ENCODE measurements at regions not wholly inside any gene's neighbourhood (a gene's known extent, or its start where the extent isn't known, plus 50 kb on each side); places are given as distances from the start of the nearest gene placed in this dataset.

DNA sequence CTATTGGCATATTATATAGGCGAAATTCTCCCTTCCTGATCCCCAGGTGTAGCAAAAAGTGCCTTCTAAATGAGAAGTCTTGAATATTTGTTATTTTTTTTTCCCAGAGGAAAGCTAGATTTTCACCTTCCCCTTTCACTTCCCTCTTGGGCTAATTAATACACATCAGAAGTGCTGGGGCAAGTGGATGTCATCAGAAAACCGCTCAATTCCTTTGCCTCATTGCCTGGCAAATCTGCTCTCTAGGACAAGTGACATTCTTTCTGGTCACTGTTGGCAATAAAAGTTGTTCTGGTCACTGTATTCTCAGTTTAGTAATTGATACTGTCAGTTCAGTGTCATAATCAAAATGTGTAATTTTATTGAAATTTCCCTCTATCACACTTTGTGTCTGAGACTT is 174.5 kb downstream of the ETNK1 start:
- CTCF ChIA-PET, result no interaction called here

DNA sequence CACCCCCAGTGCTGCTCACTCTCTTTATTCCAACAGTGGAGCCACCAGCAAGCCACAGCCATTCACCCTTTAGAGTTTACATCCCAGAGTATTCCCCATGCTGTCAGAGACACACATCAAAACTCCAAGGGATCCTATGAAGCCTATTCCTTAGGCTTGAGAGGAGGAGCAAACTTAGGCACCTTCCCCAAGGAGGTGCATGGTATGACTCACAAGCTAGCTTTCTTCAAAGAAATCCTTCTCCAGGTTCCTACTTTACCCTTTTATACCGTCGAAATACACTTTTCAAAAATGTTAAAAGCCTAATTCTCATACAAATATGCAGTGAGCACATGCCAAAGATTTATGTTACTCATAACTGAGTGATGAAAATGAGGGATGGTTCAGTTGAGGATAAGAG is 175.4 kb downstream of the ETNK1 start:
- CTCF ChIA-PET, result no interaction called here
- Histone ChIP-seq H3K4me1 (ENCODE audit: control insufficient read depth, insufficient read depth, low read length) (no peaks in the 10 kb centered on the region), H3K36me3 (ENCODE audit: control insufficient read depth in 2 of 2, insufficient read depth in 1 of 2, low read length in 2 of 2) (no peaks in the 10 kb centered on the region), H3K9me3 (ENCODE audit: control insufficient read depth, insufficient read depth, low read depth, low read length) (no peaks in the 10 kb centered on the region), H3K4me3 (ENCODE audit: low read depth, low read length) (no peak overlapping the region), H3K27ac (ENCODE audit: extremely low read depth, low read depth, low read length) (no peak overlapping the region)
- POLR2A ChIA-PET, result no interaction called here
- TF ChIP-seq ZNF404 (tag by site-specific recombination; IDR thresholded peaks at IDR 0.05), result no peak
- no peak for TF ChIP-seq SETDB1 (IDR thresholded peaks at IDR 0.05; ENCODE audit: insufficient read length, low read length)
- TF ChIP-seq ZNF335 (tag by site-specific recombination; conservative IDR thresholded peaks at IDR 0.05), result no peak
- no peak for TF ChIP-seq REPIN1 (tag by site-specific recombination; IDR thresholded peaks at IDR 0.05; ENCODE audit: low read depth)
- TF ChIP-seq, protein P1, sequence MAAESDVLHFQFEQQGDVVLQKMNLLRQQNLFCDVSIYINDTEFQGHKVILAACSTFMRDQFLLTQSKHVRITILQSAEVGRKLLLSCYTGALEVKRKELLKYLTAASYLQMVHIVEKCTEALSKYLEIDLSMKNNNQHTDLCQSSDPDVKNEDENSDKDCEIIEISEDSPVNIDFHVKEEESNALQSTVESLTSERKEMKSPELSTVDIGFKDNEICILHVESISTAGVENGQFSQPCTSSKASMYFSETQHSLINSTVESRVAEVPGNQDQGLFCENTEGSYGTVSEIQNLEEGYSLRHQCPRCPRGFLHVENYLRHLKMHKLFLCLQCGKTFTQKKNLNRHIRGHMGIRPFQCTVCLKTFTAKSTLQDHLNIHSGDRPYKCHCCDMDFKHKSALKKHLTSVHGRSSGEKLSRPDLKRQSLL (tag by site-specific recombination; IDR thresholded peaks at IDR 0.05), result no peak
- TF ChIP-seq ZNF248 (tag by site-specific recombination; IDR thresholded peaks at IDR 0.05), result no peak
- TF ChIP-seq, protein P2, sequence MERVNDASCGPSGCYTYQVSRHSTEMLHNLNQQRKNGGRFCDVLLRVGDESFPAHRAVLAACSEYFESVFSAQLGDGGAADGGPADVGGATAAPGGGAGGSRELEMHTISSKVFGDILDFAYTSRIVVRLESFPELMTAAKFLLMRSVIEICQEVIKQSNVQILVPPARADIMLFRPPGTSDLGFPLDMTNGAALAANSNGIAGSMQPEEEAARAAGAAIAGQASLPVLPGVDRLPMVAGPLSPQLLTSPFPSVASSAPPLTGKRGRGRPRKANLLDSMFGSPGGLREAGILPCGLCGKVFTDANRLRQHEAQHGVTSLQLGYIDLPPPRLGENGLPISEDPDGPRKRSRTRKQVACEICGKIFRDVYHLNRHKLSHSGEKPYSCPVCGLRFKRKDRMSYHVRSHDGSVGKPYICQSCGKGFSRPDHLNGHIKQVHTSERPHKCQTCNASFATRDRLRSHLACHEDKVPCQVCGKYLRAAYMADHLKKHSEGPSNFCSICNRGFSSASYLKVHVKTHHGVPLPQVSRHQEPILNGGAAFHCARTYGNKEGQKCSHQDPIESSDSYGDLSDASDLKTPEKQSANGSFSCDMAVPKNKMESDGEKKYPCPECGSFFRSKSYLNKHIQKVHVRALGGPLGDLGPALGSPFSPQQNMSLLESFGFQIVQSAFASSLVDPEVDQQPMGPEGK (tag by site-specific recombination; IDR thresholded peaks at IDR 0.05), result no peak
- TF ChIP-seq, protein P3, sequence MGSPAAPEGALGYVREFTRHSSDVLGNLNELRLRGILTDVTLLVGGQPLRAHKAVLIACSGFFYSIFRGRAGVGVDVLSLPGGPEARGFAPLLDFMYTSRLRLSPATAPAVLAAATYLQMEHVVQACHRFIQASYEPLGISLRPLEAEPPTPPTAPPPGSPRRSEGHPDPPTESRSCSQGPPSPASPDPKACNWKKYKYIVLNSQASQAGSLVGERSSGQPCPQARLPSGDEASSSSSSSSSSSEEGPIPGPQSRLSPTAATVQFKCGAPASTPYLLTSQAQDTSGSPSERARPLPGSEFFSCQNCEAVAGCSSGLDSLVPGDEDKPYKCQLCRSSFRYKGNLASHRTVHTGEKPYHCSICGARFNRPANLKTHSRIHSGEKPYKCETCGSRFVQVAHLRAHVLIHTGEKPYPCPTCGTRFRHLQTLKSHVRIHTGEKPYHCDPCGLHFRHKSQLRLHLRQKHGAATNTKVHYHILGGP (tag by site-specific recombination; IDR thresholded peaks at IDR 0.05), result no peak
- TF ChIP-seq EGR2 (tag by site-specific recombination; IDR thresholded peaks at IDR 0.05; ENCODE audit: low read depth), result no peak
- TF ChIP-seq, protein P4, sequence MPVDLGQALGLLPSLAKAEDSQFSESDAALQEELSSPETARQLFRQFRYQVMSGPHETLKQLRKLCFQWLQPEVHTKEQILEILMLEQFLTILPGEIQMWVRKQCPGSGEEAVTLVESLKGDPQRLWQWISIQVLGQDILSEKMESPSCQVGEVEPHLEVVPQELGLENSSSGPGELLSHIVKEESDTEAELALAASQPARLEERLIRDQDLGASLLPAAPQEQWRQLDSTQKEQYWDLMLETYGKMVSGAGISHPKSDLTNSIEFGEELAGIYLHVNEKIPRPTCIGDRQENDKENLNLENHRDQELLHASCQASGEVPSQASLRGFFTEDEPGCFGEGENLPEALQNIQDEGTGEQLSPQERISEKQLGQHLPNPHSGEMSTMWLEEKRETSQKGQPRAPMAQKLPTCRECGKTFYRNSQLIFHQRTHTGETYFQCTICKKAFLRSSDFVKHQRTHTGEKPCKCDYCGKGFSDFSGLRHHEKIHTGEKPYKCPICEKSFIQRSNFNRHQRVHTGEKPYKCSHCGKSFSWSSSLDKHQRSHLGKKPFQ (tag by site-specific recombination; IDR thresholded peaks at IDR 0.05), result no peak

More for the DNA sequence above, 174.5 kb downstream of the ETNK1 start:
- TF ChIP-seq ZNF747 (tag by site-specific recombination; IDR thresholded peaks at IDR 0.05) (no peak), KLF9 (tag by site-specific recombination; IDR thresholded peaks at IDR 0.05; ENCODE audit: low read depth) (no peak), ZNF202 (tag by site-specific recombination; IDR thresholded peaks at IDR 0.05; ENCODE audit: borderline replicate concordance) (no peak), HOXD13 (CRISPR knock-in tag; IDR thresholded peaks at IDR 0.05; ENCODE audit: borderline replicate concordance) (no peak), ZNF510 (tag by site-specific recombination; IDR thresholded peaks at IDR 0.05; ENCODE audit: insufficient replicate concordance) (no peak), ZNF621 (tag by site-specific recombination; IDR thresholded peaks at IDR 0.05) (no peak), ZNF174 (tag by site-specific recombination; IDR thresholded peaks at IDR 0.05) (no peak), IKZF3 (tag by site-specific recombination; IDR thresholded peaks at IDR 0.05) (no peak), OSR2 (tag by site-specific recombination; IDR thresholded peaks at IDR 0.05) (no peak), ZNF664 (tag by site-specific recombination; IDR thresholded peaks at IDR 0.05) (no peak), ZSCAN16 (tag by site-specific recombination; IDR thresholded peaks at IDR 0.05) (no peak)
- TF ChIP-seq, protein P5, sequence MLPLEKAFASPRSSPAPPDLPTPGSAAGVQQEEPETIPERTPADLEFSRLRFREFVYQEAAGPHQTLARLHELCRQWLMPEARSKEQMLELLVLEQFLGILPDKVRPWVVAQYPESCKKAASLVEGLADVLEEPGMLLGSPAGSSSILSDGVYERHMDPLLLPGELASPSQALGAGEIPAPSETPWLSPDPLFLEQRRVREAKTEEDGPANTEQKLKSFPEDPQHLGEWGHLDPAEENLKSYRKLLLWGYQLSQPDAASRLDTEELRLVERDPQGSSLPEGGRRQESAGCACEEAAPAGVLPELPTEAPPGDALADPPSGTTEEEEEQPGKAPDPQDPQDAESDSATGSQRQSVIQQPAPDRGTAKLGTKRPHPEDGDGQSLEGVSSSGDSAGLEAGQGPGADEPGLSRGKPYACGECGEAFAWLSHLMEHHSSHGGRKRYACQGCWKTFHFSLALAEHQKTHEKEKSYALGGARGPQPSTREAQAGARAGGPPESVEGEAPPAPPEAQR (tag by site-specific recombination; IDR thresholded peaks at IDR 0.05), result no peak
- TF ChIP-seq, protein P6, sequence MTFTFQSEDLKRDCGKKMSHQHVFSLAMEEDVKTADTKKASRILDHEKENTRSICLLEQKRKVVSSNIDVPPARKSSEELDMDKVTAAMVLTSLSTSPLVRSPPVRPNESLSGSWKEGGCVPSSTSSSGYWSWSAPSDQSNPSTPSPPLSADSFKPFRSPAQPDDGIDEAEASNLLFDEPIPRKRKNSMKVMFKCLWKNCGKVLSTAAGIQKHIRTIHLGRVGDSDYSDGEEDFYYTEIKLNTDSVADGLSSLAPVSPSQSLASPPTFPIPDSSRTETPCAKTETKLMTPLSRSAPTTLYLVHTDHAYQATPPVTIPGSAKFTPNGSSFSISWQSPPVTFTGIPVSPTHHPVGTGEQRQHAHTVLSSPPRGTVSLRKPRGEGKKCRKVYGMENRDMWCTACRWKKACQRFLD (tag by site-specific recombination; IDR thresholded peaks at IDR 0.05), result no peak
- TF ChIP-seq, protein P7, sequence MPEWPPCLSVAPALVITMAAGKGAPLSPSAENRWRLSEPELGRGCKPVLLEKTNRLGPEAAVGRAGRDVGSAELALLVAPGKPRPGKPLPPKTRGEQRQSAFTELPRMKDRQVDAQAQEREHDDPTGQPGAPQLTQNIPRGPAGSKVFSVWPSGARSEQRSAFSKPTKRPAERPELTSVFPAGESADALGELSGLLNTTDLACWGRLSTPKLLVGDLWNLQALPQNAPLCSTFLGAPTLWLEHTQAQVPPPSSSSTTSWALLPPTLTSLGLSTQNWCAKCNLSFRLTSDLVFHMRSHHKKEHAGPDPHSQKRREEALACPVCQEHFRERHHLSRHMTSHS (tag by site-specific recombination; IDR thresholded peaks at IDR 0.05), result no peak
- TF ChIP-seq, protein P8, sequence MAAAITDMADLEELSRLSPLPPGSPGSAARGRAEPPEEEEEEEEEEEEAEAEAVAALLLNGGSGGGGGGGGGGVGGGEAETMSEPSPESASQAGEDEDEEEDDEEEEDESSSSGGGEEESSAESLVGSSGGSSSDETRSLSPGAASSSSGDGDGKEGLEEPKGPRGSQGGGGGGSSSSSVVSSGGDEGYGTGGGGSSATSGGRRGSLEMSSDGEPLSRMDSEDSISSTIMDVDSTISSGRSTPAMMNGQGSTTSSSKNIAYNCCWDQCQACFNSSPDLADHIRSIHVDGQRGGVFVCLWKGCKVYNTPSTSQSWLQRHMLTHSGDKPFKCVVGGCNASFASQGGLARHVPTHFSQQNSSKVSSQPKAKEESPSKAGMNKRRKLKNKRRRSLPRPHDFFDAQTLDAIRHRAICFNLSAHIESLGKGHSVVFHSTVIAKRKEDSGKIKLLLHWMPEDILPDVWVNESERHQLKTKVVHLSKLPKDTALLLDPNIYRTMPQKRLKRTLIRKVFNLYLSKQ (tag by site-specific recombination; IDR thresholded peaks at IDR 0.05; ENCODE audit: borderline replicate concordance), result no peak
- TF ChIP-seq, protein P9, sequence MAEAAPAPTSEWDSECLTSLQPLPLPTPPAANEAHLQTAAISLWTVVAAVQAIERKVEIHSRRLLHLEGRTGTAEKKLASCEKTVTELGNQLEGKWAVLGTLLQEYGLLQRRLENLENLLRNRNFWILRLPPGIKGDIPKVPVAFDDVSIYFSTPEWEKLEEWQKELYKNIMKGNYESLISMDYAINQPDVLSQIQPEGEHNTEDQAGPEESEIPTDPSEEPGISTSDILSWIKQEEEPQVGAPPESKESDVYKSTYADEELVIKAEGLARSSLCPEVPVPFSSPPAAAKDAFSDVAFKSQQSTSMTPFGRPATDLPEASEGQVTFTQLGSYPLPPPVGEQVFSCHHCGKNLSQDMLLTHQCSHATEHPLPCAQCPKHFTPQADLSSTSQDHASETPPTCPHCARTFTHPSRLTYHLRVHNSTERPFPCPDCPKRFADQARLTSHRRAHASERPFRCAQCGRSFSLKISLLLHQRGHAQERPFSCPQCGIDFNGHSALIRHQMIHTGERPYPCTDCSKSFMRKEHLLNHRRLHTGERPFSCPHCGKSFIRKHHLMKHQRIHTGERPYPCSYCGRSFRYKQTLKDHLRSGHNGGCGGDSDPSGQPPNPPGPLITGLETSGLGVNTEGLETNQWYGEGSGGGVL (tag by site-specific recombination; IDR thresholded peaks at IDR 0.05), result no peak
- Histone ChIP-seq H3K27ac (ENCODE audit: extremely low read depth, low read depth, low read length) (no peak overlapping the region), H3K9me3 (ENCODE audit: control insufficient read depth, insufficient read depth, low read depth, low read length) (no peaks in the 10 kb centered on the region), H3K36me3 (ENCODE audit: control insufficient read depth in 2 of 2, insufficient read depth in 1 of 2, low read length in 2 of 2) (no peaks in the 10 kb centered on the region), H3K4me1 (ENCODE audit: control insufficient read depth, insufficient read depth, low read length) (no peaks in the 10 kb centered on the region), H3K4me3 (ENCODE audit: low read depth, low read length) (no peak overlapping the region)
- POLR2A ChIA-PET, result no interaction called here
